Esophagus squamous epithelium (tissue), 4 donors: ENCODE measurements at regions not wholly inside any gene's neighbourhood (a gene's known extent, or its start where the extent isn't known, plus 50 kb on each side); places are given as distances from the start of the nearest gene placed in this dataset.

ENCODE experiments used
- POLR2A ChIP-seq, 4 donors: fragments of 450-650 bp; IDR thresholded peaks; one replicate each; pipeline ENCODE4 v1.6.1; 2017; ENCODE audit warnings: antibody characterized with exemption in 4 of 4, mild to moderate bottlenecking in 4 of 4, moderate library complexity in 3 of 4
- TF ChIP-seq, protein P1 (sequence below), 6 experiments: fragments of 450-650 bp in 4 of 6; fragments of 200-600 bp in 2 of 6; sonication (generic) in 2 of 6; IDR thresholded peaks; one replicate each; pipeline ENCODE4 v1.5.1; 2016 to 2019; ENCODE audit warnings: antibody characterized with exemption in 6 of 6, mild to moderate bottlenecking in 4 of 6, moderate library complexity in 4 of 6

- TF ChIP-seq, protein P1, sequence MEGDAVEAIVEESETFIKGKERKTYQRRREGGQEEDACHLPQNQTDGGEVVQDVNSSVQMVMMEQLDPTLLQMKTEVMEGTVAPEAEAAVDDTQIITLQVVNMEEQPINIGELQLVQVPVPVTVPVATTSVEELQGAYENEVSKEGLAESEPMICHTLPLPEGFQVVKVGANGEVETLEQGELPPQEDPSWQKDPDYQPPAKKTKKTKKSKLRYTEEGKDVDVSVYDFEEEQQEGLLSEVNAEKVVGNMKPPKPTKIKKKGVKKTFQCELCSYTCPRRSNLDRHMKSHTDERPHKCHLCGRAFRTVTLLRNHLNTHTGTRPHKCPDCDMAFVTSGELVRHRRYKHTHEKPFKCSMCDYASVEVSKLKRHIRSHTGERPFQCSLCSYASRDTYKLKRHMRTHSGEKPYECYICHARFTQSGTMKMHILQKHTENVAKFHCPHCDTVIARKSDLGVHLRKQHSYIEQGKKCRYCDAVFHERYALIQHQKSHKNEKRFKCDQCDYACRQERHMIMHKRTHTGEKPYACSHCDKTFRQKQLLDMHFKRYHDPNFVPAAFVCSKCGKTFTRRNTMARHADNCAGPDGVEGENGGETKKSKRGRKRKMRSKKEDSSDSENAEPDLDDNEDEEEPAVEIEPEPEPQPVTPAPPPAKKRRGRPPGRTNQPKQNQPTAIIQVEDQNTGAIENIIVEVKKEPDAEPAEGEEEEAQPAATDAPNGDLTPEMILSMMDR (IDR thresholded peaks at IDR 0.05) = no peak
- no peak for TF ChIP-seq POLR2A (IDR thresholded peaks at IDR 0.05)
Observed at GRCh38 chr2:133906396-133906795, 338.1 kb upstream of the NCKAP5 start.
